K562 (cell line): ENCODE measurements at regions not wholly inside any gene's neighbourhood (a gene's known extent, or its start where the extent isn't known, plus 50 kb on each side); places are given as distances from the start of the nearest gene placed in this dataset.

ENCODE experiments used
- ATAC-seq: fragments of 200-7000 bp; cut with Tn5 transposase; 3 replicates; pipeline ENCODE4 v1.9.1; 2020; ENCODE audit warnings: moderate library complexity
- BruUV-seq: library from RNA; stranded (reverse); fragments of 400-500 nt; replicated peaks from 2 replicates; lab custom pipeline; 2021; lab: Mats Ljungman, UMichigan
- CTCF ChIA-PET: fragments of 300-600 bp; formaldehyde crosslinking; extraction: SDS; loops from one replicate; lab custom pipeline; 2021; ENCODE audit warnings: low intra/inter-chr PET ratio; lab: Yijun Ruan, JAX
- POLR2A ChIA-PET: fragments of 300-600, 350-650 bp; sonication (Branson Sonifier 250); formaldehyde crosslinking; extraction: SDS; loops from one replicate; lab custom pipeline; 2021; ENCODE audit warnings: antibody characterized with exemption, inconsistent platforms; lab: Yijun Ruan, JAX
- DNase-seq, 4 experiments: peaks; one replicate each; pipeline versions ENCODE4 v3.0.0 to v3.0.0-alpha.2; 2011 to 2018; ENCODE audit warnings: low spot score in 3 of 4, mixed read lengths in 3 of 4; ENCODE audit errors: extremely low read depth in 1 of 4
- FAIRE-seq: peaks from 2 replicates; lab custom pipeline; 2011; peaks lifted over from hg19 to GRCh38; lab: Jason Lieb, UNC
- H2AFZ ChIP-seq: 2 replicates; pipeline ENCODE4 v1.6.0; 2011; ENCODE audit warnings: low read depth, low read length, control low read depth, inconsistent platforms
- H3K27ac ChIP-seq: fragments of 200-600 bp; 3 replicates; pipeline ENCODE4 v1.8.0; 2011; ENCODE audit warnings: low read depth, mild to moderate bottlenecking, control low read depth, inconsistent platforms, low read length, moderate library complexity, mixed read lengths; ENCODE audit errors: extremely low read depth
- H3K27me3 ChIP-seq, 2 experiments: fragments of 300-600 bp in 1 of 2; 2 replicates in 1 of 2; 3 replicates in 1 of 2; pipeline versions ENCODE4 v1.6.0 to v1.8.0; 2011; ENCODE audit warnings: inconsistent platforms in 2 of 2, low read length in 2 of 2, mild to moderate bottlenecking in 1 of 2, mixed read lengths in 1 of 2, moderate library complexity in 1 of 2; ENCODE audit not compliant: control insufficient read depth in 2 of 2, insufficient read depth in 2 of 2
- H3K36me3 ChIP-seq: fragments of 300-600 bp; 3 replicates; pipeline ENCODE4 v1.8.0; 2011; ENCODE audit warnings: mild to moderate bottlenecking, low read length, inconsistent platforms; ENCODE audit not compliant: control insufficient read depth, insufficient read depth
- H3K4me1 ChIP-seq, 2 experiments: fragments of 200-600 bp in 1 of 2; replicated peaks in 1 of 2; 2 replicates in 1 of 2; 3 replicates in 1 of 2; pipeline versions ENCODE4 v1.5.1 to v1.8.0; 2011; ENCODE audit warnings: inconsistent platforms in 2 of 2, low read length in 2 of 2, mild to moderate bottlenecking in 1 of 2, mixed read lengths in 1 of 2, moderate library complexity in 1 of 2; ENCODE audit not compliant: control insufficient read depth in 2 of 2, insufficient read depth in 2 of 2
- H3K4me2 ChIP-seq: 2 replicates; pipeline ENCODE4 v1.6.1; 2011; ENCODE audit warnings: low read length, control low read depth, inconsistent platforms, mixed read lengths; ENCODE audit not compliant: insufficient read depth
- H3K4me3 ChIP-seq: fragments of 200-600 bp; sonication (generic), shearing (Covaris generic); 2 replicates; pipeline ENCODE4 v1.5.1; 2016; ENCODE audit warnings: control low read depth, inconsistent platforms
- H3K79me2 ChIP-seq: fragments of 200-600 bp; 3 replicates; pipeline ENCODE4 v1.8.0; 2011; ENCODE audit warnings: low read length, inconsistent platforms; ENCODE audit not compliant: control insufficient read depth, insufficient read depth
- H3K9ac ChIP-seq, 2 experiments: 2 replicates each; pipeline versions ENCODE4 v1.6.0 to v1.6.1; 2011; ENCODE audit warnings: low read depth in 2 of 2, low read length in 2 of 2, control low read depth in 1 of 2, inconsistent platforms in 1 of 2, mild to moderate bottlenecking in 1 of 2, mixed read lengths in 1 of 2; ENCODE audit not compliant: insufficient read depth in 1 of 2
- H3K9me1 ChIP-seq: one replicate; pipeline ENCODE4 v1.6.0; 2011; ENCODE audit warnings: inconsistent platforms, mild to moderate bottlenecking, low read length, moderate library complexity; ENCODE audit not compliant: control insufficient read depth, insufficient read depth
- H3K9me3 ChIP-seq: replicated peaks from 2 replicates; pipeline ENCODE4 v1.5.1; 2011; ENCODE audit warnings: low read depth, low read length, inconsistent platforms; ENCODE audit not compliant: control insufficient read depth, insufficient read depth
- H4K20me1 ChIP-seq: replicated peaks from 2 replicates; pipeline ENCODE4 v1.6.1; 2011; ENCODE audit warnings: low read length, inconsistent platforms, mixed read lengths; ENCODE audit not compliant: control insufficient read depth, insufficient read depth
- ATF3 ChIP-seq, 2 experiments: fragments of 450-650 bp in 1 of 2; sonication (generic) in 1 of 2; formaldehyde crosslinking in 1 of 2; IDR thresholded peaks in 1 of 2; conservative IDR thresholded peaks in 1 of 2; 2 replicates each; pipeline versions ENCODE4 v1.6.1 to v1.8.1; 2016 to 2023; ENCODE audit warnings: mild to moderate bottlenecking in 2 of 2, moderate library complexity in 2 of 2, inconsistent platforms in 1 of 2, missing genetic modification reagents in 1 of 2
- FOSL1 ChIP-seq: fragments of 200-800 bp; sonication (Bioruptor generic); conservative IDR thresholded peaks from 2 replicates; pipeline ENCODE4 v1.6.1; 2016; ENCODE audit warnings: missing genetic modification characterization, missing compliant biosample characterization
- GABPA ChIP-seq: fragments of 200-800 bp; sonication (Bioruptor generic); conservative IDR thresholded peaks from 2 replicates; pipeline ENCODE4 v1.6.1; 2016; ENCODE audit warnings: low read depth, missing genetic modification characterization, missing compliant biosample characterization
- JUND ChIP-seq, 2 experiments: IDR thresholded peaks; 2 replicates in 1 of 2; 3 replicates in 1 of 2; pipeline ENCODE4 v1.6.1; 2011; ENCODE audit warnings: borderline replicate concordance in 2 of 2, low read depth in 2 of 2, low read length in 2 of 2, improper control_type of control experiment in 1 of 2, missing biosample characterization in 1 of 2, missing genetic modification characterization in 1 of 2, missing genetic modification reagents in 1 of 2
- PYGO2 ChIP-seq: fragments of 450-650 bp; IDR thresholded peaks from 2 replicates; pipeline ENCODE4 v1.6.1; 2016; ENCODE audit warnings: mild to moderate bottlenecking, missing genetic modification characterization, moderate library complexity, missing compliant biosample characterization
- RBBP5 ChIP-seq: fragments of 200-600 bp; sonication (generic); IDR thresholded peaks from 2 replicates; pipeline ENCODE4 v1.6.1; 2012; ENCODE audit warnings: borderline replicate concordance, mild to moderate bottlenecking, low read length, control low read depth, inconsistent platforms; ENCODE audit not compliant: insufficient read depth, poor library complexity, severe bottlenecking
- SIN3A ChIP-seq, 2 experiments: fragments of 150-350 bp in 1 of 2; IDR thresholded peaks; 2 replicates each; pipeline ENCODE4 v1.6.1; 2011 to 2016; ENCODE audit warnings: borderline replicate concordance in 2 of 2, low read depth in 2 of 2, low read length in 2 of 2, mild to moderate bottlenecking in 2 of 2, moderate library complexity in 2 of 2; ENCODE audit not compliant: control insufficient read depth in 1 of 2
- SRSF3 ChIP-seq: fragments of 200-400 bp; formaldehyde crosslinking; IDR thresholded peaks from 2 replicates; pipeline ENCODE4 v1.6.1; 2016; ENCODE audit warnings: mild to moderate bottlenecking, low read length, moderate library complexity; ENCODE audit not compliant: insufficient read depth
- ZBTB33 ChIP-seq: sonication (generic); formaldehyde crosslinking; IDR thresholded peaks from 2 replicates; pipeline ENCODE4 v1.8.1; 2023; ENCODE audit warnings: mild to moderate bottlenecking, missing genetic modification reagents
- ZKSCAN1 ChIP-seq: fragments of 150-350 bp; IDR thresholded peaks from 2 replicates; pipeline ENCODE4 v1.6.1; 2016; ENCODE audit warnings: low read depth, low read length
- ZNF444 ChIP-seq: fragments of 250-450 bp; sonication (Bioruptor Pico); IDR thresholded peaks from 2 replicates; pipeline ENCODE4 v1.4.0; 2020; ENCODE audit warnings: mild to moderate bottlenecking, moderate library complexity
- WGBS: fragments of 100-300 bp; shearing (Covaris generic); methylation state at CpG from one replicate; pipeline ENCODE4 v1.1.6; 2016; ENCODE audit warnings: low coverage, mixed read lengths; ENCODE audit not compliant: insufficient coverage; ENCODE audit errors: missing lambda C conversion rate; 5-methylcytosine and 5-hydroxymethylcytosine counted together
- in situ Hi-C: fragments of 300-500 bp; cut with MboI; formaldehyde crosslinking; loops from 4 replicates; pipeline ENCODE4 v1.15.0; 2018; ENCODE audit warnings: inconsistent platforms, mixed read lengths
- intact Hi-C: fragments of 100-400 bp; cut with micrococcal nuclease; formaldehyde crosslinking; loops from 2 replicates; pipeline ENCODE4 v1.14.2; 2022

- TF ChIP-seq ZKSCAN1 (no peak), ZBTB33 (CRISPR knock-in tag) (no peak), PYGO2 (tag) (no peak)
Observed at GRCh38 chr5:174570662-174571061, 153.7 kb upstream of the MSX2 start (continued).

- ChIA-PET CTCF (no interaction called here), POLR2A (interaction anchor here (0.7 kb wide), 1 partner anchor 36 kb away, joined by 3 read pairs; no protein-coding TSS in a partner anchor)
- no peak for ATAC-seq
- intact Hi-C loops (no loop called here), in situ Hi-C loops (no loop called here)
- H2AFZ ChIP-seq: no peak overlapping the region
- no peak for DNase-seq
- H3K9me1 ChIP-seq: no peaks in the 10 kb centered on the region
- no peaks in the 10 kb centered on the region for H4K20me1 ChIP-seq
- FAIRE-seq: no peak
- no peaks in the 10 kb centered on the region for H3K9me3 ChIP-seq
- no peaks in the 10 kb centered on the region; a peak in 1 of 5 replicates for H3K4me1 ChIP-seq
- WGBS: 0% methylated on average over 7 of the region's 7 CpGs
- no TSS peak for BruUV-seq
- peaks cover 0 to 7% of the 10 kb centered on the region in 2 experiments; a peak in 3 of 5 replicates for H3K27me3 ChIP-seq
- H3K9ac ChIP-seq: no peak overlapping the region
- no peak overlapping the region for H3K27ac ChIP-seq
- no peak overlapping the region for H3K4me3 ChIP-seq
- no peaks in the 10 kb centered on the region for H3K79me2 ChIP-seq
- no peak overlapping the region for H3K4me2 ChIP-seq
- TF ChIP-seq RBBP5 (no peak), GABPA (tag) (no peak), SRSF3 (no peak), ZNF444 (CRISPR knock-in tag) (no peak), SIN3A (IDR thresholded peaks at IDR 0.05; ENCODE audit: borderline replicate concordance in 2 of 2, control insufficient read depth in 1 of 2, low read depth in 2 of 2, low read length in 2 of 2) (no peak), FOSL1 (peak; percentile 44; the same call in 1 of the 2 replicates), ATF3 (IDR thresholded peaks at IDR 0.05) (0 out of 2 replicates have a peak, but pooled peaks have one; percentile 8), ATF3 (CRISPR knock-in tag; conservative IDR thresholded peaks at IDR 0.05) (no peak), JUND (IDR thresholded peaks at IDR 0.05; ENCODE audit: borderline replicate concordance, low read depth, low read length) (peak; percentile 11; the same call in 1 of the 2 replicates), JUND (tag; IDR thresholded peaks at IDR 0.05; ENCODE audit: borderline replicate concordance, low read depth, low read length) (peak; percentile 38; the same call in 1 of the 3 replicates)
- no peaks in the 10 kb centered on the region for H3K36me3 ChIP-seq
Observed at GRCh38 chr5:174571662-174572397, 152.6 kb upstream of the MSX2 start.
